Endothelial cell of umbilical vein (primary cell): ENCODE measurements at regions not wholly inside any gene's neighbourhood (a gene's known extent, or its start where the extent isn't known, plus 50 kb on each side); places are given as distances from the start of the nearest gene placed in this dataset.

ENCODE experiments used
- BruUV-seq: library from RNA; stranded (reverse); fragments of 400-500 nt; replicated peaks from 2 replicates; lab custom pipeline; 2021; lab: Mats Ljungman, UMichigan
- CTCF ChIA-PET: fragments of 300-600, 350-600 bp; sonication (Branson Sonifier 250); formaldehyde crosslinking; loops from one replicate; lab custom pipeline; 2021; ENCODE audit warnings: antibody characterized with exemption, inconsistent platforms; lab: Charles Lee
- POLR2A ChIA-PET: fragments of 300-600, 350-600 bp; sonication (Branson Sonifier 250); formaldehyde crosslinking; loops from one replicate; lab custom pipeline; 2021; ENCODE audit warnings: antibody characterized with exemption, inconsistent platforms; lab: Charles Lee
- DNase-seq: peaks from one replicate; pipeline ENCODE4 v3.0.0-alpha.2; 2011; ENCODE audit warnings: low read depth, low spot score
- FAIRE-seq: peaks from 2 replicates; lab custom pipeline; 2011; peaks lifted over from hg19 to GRCh38; lab: Jason Lieb, UNC
- H2AFZ ChIP-seq: 2 replicates; pipeline ENCODE4 v1.6.0; 2012; ENCODE audit warnings: low read depth, low read length, control low read depth, inconsistent platforms
- H3K27ac ChIP-seq: 2 replicates; pipeline ENCODE4 v1.5.1; 2011; ENCODE audit warnings: low read depth, mild to moderate bottlenecking, control low read depth, low read length, moderate library complexity; ENCODE audit not compliant: insufficient read depth
- H3K27me3 ChIP-seq, 2 experiments: 2 replicates each; pipeline versions ENCODE4 v1.6.0 to v1.6.1; 2011; ENCODE audit warnings: low read length in 2 of 2, mixed read lengths in 1 of 2; ENCODE audit not compliant: control insufficient read depth in 2 of 2, insufficient read depth in 2 of 2
- H3K36me3 ChIP-seq, 2 experiments: 2 replicates in 1 of 2; 3 replicates in 1 of 2; pipeline ENCODE4 v1.5.1; 2011; ENCODE audit warnings: low read length in 2 of 2, mild to moderate bottlenecking in 1 of 2, moderate library complexity in 1 of 2; ENCODE audit not compliant: control insufficient read depth in 2 of 2, insufficient read depth in 2 of 2; ENCODE audit errors: extremely low read depth in 1 of 2
- H3K4me1 ChIP-seq: 3 replicates; pipeline ENCODE4 v1.5.1; 2011; ENCODE audit warnings: mild to moderate bottlenecking, low read length; ENCODE audit not compliant: control insufficient read depth, insufficient read depth; ENCODE audit errors: extremely low read depth
- H3K4me2 ChIP-seq: 2 replicates; pipeline ENCODE4 v1.6.1; 2011; ENCODE audit warnings: low read length, control low read depth, mixed read lengths; ENCODE audit not compliant: insufficient read depth
- H3K4me3 ChIP-seq, 3 experiments: fragments of 200-600 bp in 1 of 3; sonication (generic), shearing (Covaris generic) in 1 of 3; replicated peaks in 1 of 3; 2 replicates each; pipeline ENCODE4 v1.5.1; 2011 to 2016; ENCODE audit warnings: control low read depth in 3 of 3, low read length in 3 of 3, mild to moderate bottlenecking in 2 of 3, inconsistent platforms in 1 of 3, low read depth in 1 of 3, moderate library complexity in 1 of 3; ENCODE audit not compliant: insufficient read depth in 1 of 3
- H3K79me2 ChIP-seq: 2 replicates; pipeline ENCODE4 v1.6.0; 2012; ENCODE audit warnings: low read length, inconsistent platforms; ENCODE audit not compliant: control insufficient read depth, insufficient read depth
- H3K9ac ChIP-seq: replicated peaks from 2 replicates; pipeline ENCODE3; 2011; ENCODE audit warnings: low read length, control low read depth; ENCODE audit not compliant: insufficient read depth; ENCODE audit errors: extremely low read depth
- H3K9me1 ChIP-seq: replicated peaks from 3 replicates; pipeline ENCODE4 v1.6.0; 2011; ENCODE audit warnings: mild to moderate bottlenecking, low read length; ENCODE audit not compliant: control insufficient read depth, insufficient read depth; ENCODE audit errors: extremely low read depth
- H3K9me3 ChIP-seq: replicated peaks from 2 replicates; pipeline ENCODE4 v1.5.1; 2012; ENCODE audit warnings: low read length, inconsistent platforms; ENCODE audit not compliant: control insufficient read depth, insufficient read depth
- H4K20me1 ChIP-seq: replicated peaks from 2 replicates; pipeline ENCODE3; 2011; ENCODE audit warnings: mild to moderate bottlenecking, low read length; ENCODE audit not compliant: control insufficient read depth, insufficient read depth; ENCODE audit errors: extremely low read depth
- EZH2 ChIP-seq: IDR thresholded peaks from 2 replicates; pipeline ENCODE4 v1.6.1; 2012; ENCODE audit warnings: borderline replicate concordance, low read depth, mild to moderate bottlenecking, moderate library complexity, low read length, inconsistent platforms; ENCODE audit not compliant: severe bottlenecking
- FOS ChIP-seq: IDR thresholded peaks from 2 replicates; pipeline ENCODE4 v1.6.1; 2011; ENCODE audit warnings: mild to moderate bottlenecking, low read length, moderate library complexity, borderline replicate concordance; ENCODE audit not compliant: insufficient read depth
- GATA2 ChIP-seq: IDR thresholded peaks from 2 replicates; pipeline ENCODE4 v1.7.0; 2011; ENCODE audit warnings: low read depth, mild to moderate bottlenecking, moderate library complexity, mixed read lengths, low read length; ENCODE audit not compliant: insufficient read length, insufficient read depth
- JUN ChIP-seq: IDR thresholded peaks from 2 replicates; pipeline ENCODE4 v1.6.1; 2011; ENCODE audit warnings: borderline replicate concordance, low read depth; ENCODE audit not compliant: insufficient read length, insufficient read depth
- MYC ChIP-seq: IDR thresholded peaks from one replicate; pipeline ENCODE4 v1.6.1; 2011; ENCODE audit warnings: mild to moderate bottlenecking, low read depth, low read length
- POLR2A ChIP-seq: IDR thresholded peaks from 2 replicates; pipeline ENCODE4 v1.6.1; 2012; ENCODE audit warnings: low read depth, mild to moderate bottlenecking, control low read depth, low read length
- POLR2AphosphoS5 ChIP-seq: IDR thresholded peaks from 2 replicates; pipeline ENCODE4 v1.6.1; 2012; ENCODE audit warnings: low read depth, mild to moderate bottlenecking, control low read depth, low read length, moderate library complexity; ENCODE audit not compliant: insufficient read depth
- dilution Hi-C: fragments of 300-500 bp; cut with MboI; formaldehyde crosslinking; loops from one replicate; pipeline ENCODE4 v1.15.0; 2019; ENCODE audit warnings: low sequenced_read_pairs; ENCODE audit not compliant: extremely low pct_ligation_motif_present
- intact Hi-C: fragments of 100-400 bp; cut with micrococcal nuclease; formaldehyde crosslinking; loops from one replicate; pipeline ENCODE4 v1.10.0; 2022
- TF ChIP-seq, protein P1 (sequence below), 2 donors: IDR thresholded peaks; 1 replicate in 1 of 2; 2 replicates in 1 of 2; pipeline ENCODE4 v1.5.1; 2011; ENCODE audit warnings: low read length in 2 of 2, mild to moderate bottlenecking in 2 of 2, moderate library complexity in 2 of 2, control low read depth in 1 of 2, inconsistent platforms in 1 of 2, low read depth in 1 of 2; ENCODE audit not compliant: insufficient read depth in 1 of 2; ENCODE audit errors: extremely low read depth in 1 of 2
- TF ChIP-seq, protein P2 (sequence below): IDR thresholded peaks from 2 replicates; pipeline ENCODE4 v1.6.1; 2011; ENCODE audit not compliant: insufficient read depth, insufficient read length

DNA sequence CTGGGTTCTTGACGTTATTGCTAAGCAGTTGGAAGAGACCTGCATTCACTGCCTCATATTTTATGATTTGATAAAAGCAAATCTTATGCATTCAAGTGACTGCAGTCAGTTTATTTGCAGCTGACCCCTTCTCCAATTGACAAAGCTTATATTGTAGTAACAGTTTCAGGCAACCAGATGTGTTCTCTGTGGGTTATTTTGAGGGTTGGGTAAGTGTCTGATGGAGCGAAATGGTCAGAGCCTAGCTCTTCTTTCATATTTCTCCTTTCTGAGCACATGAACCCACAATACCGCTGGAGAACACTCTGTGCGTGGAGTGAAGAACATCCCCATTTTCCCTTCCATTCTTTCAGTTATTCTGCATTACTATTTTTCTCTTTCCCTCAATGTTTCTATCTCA lies 125.8 kb upstream of the KCNH8 start:
- DNase-seq (no peak), FAIRE-seq (no peak)
- Histone ChIP-seq H3K27me3 (no peaks in the 10 kb centered on the region), H3K9me1 (no peaks in the 10 kb centered on the region), H3K27ac (no peak overlapping the region), H3K4me1 (no peaks in the 10 kb centered on the region), H3K9ac (no peak overlapping the region), H3K36me3 (no peaks in the 10 kb centered on the region), H3K79me2 (no peaks in the 10 kb centered on the region), H3K9me3 (peaks cover 3% of the 10 kb centered on the region), H4K20me1 (no peaks in the 10 kb centered on the region), H3K4me2 (no peak overlapping the region), H2AFZ (no peak overlapping the region), H3K4me3 (no peak overlapping the region)
- BruUV-seq, result no TSS peak
- ChIA-PET CTCF (no interaction called here), POLR2A (no interaction called here)
- intact Hi-C loops, result no loop called here
- dilution Hi-C loops, result no loop called here
- no peak for TF ChIP-seq JUN
- TF ChIP-seq, protein P1, sequence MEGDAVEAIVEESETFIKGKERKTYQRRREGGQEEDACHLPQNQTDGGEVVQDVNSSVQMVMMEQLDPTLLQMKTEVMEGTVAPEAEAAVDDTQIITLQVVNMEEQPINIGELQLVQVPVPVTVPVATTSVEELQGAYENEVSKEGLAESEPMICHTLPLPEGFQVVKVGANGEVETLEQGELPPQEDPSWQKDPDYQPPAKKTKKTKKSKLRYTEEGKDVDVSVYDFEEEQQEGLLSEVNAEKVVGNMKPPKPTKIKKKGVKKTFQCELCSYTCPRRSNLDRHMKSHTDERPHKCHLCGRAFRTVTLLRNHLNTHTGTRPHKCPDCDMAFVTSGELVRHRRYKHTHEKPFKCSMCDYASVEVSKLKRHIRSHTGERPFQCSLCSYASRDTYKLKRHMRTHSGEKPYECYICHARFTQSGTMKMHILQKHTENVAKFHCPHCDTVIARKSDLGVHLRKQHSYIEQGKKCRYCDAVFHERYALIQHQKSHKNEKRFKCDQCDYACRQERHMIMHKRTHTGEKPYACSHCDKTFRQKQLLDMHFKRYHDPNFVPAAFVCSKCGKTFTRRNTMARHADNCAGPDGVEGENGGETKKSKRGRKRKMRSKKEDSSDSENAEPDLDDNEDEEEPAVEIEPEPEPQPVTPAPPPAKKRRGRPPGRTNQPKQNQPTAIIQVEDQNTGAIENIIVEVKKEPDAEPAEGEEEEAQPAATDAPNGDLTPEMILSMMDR (IDR thresholded peaks at IDR 0.05; ENCODE audit: extremely low read depth in 1 of 2, insufficient read depth in 1 of 2, low read depth in 1 of 2, low read length in 2 of 2), result no peak
- TF ChIP-seq EZH2, result no peak
- no peak for TF ChIP-seq GATA2
- TF ChIP-seq POLR2A, result no peak
- TF ChIP-seq FOS, result no peak
- TF ChIP-seq MYC, result no peak
- TF ChIP-seq, protein P2, sequence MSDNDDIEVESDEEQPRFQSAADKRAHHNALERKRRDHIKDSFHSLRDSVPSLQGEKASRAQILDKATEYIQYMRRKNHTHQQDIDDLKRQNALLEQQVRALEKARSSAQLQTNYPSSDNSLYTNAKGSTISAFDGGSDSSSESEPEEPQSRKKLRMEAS, result no peak
- no peak for TF ChIP-seq POLR2AphosphoS5
